HL-60 (cell line): ENCODE measurements at regions not wholly inside any gene's neighbourhood (a gene's known extent, or its start where the extent isn't known, plus 50 kb on each side); places are given as distances from the start of the nearest gene placed in this dataset.

Experiments
- GABPA ChIP-seq: IDR thresholded peaks from 2 replicates; pipeline ENCODE4 v1.6.1; 2012; ENCODE audit warnings: low read depth
- POLR2AphosphoS5 ChIP-seq: IDR thresholded peaks from 2 replicates; pipeline ENCODE4 v1.6.1; 2012; ENCODE audit warnings: low read depth
- SPI1 ChIP-seq: IDR thresholded peaks from 2 replicates; pipeline ENCODE4 v1.6.1; 2012; ENCODE audit warnings: low read depth, mild to moderate bottlenecking, borderline replicate concordance
- TF ChIP-seq, protein P1 (sequence below): IDR thresholded peaks from one replicate; pipeline ENCODE4 v1.5.1; 2011; ENCODE audit warnings: low read length, control low read depth, inconsistent platforms; ENCODE audit not compliant: insufficient read depth
- TF ChIP-seq, protein P2 (sequence below): IDR thresholded peaks from 2 replicates; pipeline ENCODE4 v1.6.1; 2012; ENCODE audit warnings: low read depth; ENCODE audit not compliant: insufficient replicate concordance

DNA sequence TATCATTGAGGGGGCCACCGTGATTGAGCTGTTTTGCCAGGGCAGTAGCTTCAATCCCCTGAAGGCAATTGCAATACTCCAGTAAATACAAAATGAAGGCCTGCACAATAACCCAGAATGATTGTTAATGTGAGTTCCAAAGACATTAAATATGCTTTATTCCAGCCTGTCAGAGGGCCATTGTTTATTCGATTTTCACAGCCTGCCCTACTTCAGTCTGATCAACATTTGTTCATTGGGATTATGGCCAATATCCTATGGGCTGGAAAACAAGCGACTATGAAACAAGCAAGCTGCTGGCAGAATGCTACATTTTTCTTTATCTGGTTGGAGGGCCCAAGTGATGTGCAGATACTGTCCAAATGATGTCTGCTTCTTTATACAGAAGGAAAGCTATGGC is 543.1 kb downstream of the TLE1 start:
- TF ChIP-seq, protein P1, sequence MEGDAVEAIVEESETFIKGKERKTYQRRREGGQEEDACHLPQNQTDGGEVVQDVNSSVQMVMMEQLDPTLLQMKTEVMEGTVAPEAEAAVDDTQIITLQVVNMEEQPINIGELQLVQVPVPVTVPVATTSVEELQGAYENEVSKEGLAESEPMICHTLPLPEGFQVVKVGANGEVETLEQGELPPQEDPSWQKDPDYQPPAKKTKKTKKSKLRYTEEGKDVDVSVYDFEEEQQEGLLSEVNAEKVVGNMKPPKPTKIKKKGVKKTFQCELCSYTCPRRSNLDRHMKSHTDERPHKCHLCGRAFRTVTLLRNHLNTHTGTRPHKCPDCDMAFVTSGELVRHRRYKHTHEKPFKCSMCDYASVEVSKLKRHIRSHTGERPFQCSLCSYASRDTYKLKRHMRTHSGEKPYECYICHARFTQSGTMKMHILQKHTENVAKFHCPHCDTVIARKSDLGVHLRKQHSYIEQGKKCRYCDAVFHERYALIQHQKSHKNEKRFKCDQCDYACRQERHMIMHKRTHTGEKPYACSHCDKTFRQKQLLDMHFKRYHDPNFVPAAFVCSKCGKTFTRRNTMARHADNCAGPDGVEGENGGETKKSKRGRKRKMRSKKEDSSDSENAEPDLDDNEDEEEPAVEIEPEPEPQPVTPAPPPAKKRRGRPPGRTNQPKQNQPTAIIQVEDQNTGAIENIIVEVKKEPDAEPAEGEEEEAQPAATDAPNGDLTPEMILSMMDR, result no peak
- TF ChIP-seq, protein P2, sequence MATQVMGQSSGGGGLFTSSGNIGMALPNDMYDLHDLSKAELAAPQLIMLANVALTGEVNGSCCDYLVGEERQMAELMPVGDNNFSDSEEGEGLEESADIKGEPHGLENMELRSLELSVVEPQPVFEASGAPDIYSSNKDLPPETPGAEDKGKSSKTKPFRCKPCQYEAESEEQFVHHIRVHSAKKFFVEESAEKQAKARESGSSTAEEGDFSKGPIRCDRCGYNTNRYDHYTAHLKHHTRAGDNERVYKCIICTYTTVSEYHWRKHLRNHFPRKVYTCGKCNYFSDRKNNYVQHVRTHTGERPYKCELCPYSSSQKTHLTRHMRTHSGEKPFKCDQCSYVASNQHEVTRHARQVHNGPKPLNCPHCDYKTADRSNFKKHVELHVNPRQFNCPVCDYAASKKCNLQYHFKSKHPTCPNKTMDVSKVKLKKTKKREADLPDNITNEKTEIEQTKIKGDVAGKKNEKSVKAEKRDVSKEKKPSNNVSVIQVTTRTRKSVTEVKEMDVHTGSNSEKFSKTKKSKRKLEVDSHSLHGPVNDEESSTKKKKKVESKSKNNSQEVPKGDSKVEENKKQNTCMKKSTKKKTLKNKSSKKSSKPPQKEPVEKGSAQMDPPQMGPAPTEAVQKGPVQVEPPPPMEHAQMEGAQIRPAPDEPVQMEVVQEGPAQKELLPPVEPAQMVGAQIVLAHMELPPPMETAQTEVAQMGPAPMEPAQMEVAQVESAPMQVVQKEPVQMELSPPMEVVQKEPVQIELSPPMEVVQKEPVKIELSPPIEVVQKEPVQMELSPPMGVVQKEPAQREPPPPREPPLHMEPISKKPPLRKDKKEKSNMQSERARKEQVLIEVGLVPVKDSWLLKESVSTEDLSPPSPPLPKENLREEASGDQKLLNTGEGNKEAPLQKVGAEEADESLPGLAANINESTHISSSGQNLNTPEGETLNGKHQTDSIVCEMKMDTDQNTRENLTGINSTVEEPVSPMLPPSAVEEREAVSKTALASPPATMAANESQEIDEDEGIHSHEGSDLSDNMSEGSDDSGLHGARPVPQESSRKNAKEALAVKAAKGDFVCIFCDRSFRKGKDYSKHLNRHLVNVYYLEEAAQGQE, result no peak
- TF ChIP-seq SPI1 (no peak), GABPA (no peak), POLR2AphosphoS5 (no peak)
